GM18505 (cell line): ENCODE measurements at regions not wholly inside any gene's neighbourhood (a gene's known extent, or its start where the extent isn't known, plus 50 kb on each side); places are given as distances from the start of the nearest gene placed in this dataset.

Experiments used
- ATAC-seq: cut with Tn5 transposase; IDR thresholded peaks from one replicate; pipeline ENCODE4 v1.9.1; 2021; ENCODE audit not compliant: unreplicated experiment
- POLR2A ChIP-seq: IDR thresholded peaks from 4 replicates; pipeline ENCODE4 v1.6.1; 2011; ENCODE audit warnings: borderline replicate concordance; ENCODE audit not compliant: insufficient read depth, insufficient read length; ENCODE audit errors: extremely low read depth

DNA sequence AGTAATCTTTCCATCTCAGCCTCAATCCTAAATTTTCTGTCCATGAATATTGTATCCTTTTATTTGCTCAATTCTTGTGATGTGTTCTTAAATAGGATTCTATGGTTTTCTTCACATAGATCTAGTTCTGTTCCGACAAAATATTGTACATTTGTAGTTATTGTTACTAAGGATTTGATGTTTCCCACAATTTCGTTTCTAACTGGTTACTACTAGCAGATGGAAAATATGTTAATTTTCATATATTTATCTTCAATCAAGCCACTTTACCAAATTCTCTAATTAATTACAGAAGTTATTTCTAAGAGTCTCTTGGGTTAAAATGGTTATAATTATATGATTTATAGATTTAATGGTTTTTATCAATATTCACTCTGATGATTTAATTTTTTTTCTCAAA lies 60.3 kb downstream of the SEC61B start:
- TF ChIP-seq POLR2A: no peak
- no peak for ATAC-seq

DNA sequence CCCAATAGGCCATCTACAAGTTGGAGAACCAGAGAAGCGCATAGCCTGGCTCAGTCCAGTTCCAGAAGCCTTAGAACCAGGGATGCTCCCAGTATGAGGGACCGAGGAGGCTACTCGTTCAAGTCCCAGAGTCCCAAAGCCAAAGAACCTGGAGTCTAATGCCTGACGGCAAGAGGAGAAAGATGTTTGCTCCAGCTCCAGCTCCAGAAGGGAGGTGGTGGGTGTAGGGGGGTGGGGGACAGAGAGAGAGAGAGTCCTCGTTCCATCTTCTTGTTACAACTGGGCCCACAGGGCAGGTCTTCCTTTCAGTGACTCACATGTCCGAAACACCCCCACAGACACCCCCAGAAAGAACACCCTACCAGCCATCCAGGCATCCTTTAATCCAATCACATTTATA lies 63.9 kb downstream of the SEC61B start:
- no peak for ATAC-seq
- no peak for TF ChIP-seq POLR2A

DNA sequence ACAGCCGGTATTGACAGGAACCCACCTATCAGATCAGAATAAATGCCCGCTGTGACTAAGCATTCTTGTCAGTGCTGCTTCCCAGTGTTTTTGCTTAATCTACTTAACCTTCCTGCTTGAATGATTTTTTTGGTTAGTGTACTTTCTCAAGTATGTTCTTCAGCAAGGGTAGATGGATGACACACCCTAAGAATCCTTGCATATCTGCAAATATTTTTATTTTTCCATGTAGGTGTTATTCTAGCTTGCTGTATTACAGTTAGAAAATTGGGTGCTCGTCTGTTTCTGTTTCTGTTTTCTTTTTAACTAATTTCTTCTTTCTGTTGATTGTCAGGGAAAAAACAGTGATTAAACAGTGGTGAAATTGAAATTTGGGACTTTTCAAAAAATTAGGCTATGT lies 64.5 kb downstream of the SEC61B start:
- ATAC-seq: no peak
- TF ChIP-seq POLR2A: no peak

DNA sequence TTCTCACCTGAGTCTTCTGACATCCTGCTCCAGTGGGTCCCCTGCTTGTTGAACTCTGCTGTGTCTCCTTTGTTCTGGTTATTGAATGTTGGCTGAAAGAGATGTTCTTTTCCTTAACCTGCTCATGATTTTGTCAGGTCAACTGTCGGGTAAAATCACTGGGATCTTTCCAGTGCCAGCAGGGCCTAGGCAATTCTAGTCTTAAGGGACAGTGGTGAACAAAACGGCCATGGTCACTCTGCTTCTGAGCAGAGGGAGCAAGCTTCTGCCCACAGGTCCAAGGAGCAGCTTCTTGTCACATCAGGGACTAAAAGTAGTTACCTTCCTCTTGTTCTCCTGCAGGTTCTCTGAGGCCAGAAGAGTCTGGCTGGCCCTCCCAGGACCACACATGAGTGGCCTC lies 65.6 kb downstream of the SEC61B start:
- no peak for TF ChIP-seq POLR2A
- no peak for ATAC-seq

DNA sequence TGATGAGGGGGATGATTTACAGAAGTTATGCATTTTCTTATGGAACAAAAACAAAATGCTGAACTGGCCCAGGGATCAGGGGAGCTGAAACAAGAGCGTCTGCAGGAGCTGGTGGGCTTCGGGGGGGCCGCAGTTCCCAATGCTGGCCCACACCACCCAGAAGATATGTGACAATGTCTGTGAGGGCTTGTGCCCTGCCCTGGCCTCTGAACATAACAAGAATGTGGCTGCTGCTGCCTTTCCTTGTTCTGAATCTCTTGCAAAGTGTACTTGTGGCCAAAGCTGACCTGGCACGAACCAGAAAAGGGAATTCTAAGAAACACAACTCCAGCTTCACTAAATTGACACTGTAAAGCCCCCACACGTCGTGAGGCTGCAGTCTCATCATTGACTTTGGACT lies 66.7 kb downstream of the SEC61B start:
- ATAC-seq: no peak
- TF ChIP-seq POLR2A: no peak

DNA sequence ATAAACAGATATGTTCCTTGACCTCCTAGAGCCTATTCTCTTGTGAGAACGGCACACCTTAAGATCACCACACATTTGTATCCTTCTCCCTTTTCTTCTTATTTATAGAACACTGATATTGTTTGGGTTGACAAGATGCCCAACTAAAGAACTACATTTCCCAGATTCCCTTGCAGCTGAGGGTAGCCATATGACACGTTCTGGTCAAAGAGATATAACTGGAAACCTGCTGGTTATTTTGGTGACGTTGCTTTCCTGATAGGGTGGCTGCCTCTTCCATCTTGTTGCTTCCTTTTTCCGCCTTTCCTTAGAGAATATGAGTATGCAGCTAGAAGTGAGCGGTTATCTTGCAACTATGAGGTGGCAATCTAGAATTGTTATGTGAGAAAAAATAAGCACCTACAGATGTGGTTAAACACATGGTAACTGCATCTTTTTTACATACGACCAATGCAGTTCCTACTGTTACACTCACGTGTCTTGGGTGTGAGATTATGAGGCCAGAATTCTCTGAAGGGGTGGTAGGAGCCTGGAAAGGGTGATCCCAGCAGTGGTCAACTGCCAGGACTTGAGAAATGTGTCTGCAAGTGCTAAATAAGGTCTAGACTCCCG lies 72.9 kb downstream of the SEC61B start:
- no peak for TF ChIP-seq POLR2A
- no peak for ATAC-seq

DNA sequence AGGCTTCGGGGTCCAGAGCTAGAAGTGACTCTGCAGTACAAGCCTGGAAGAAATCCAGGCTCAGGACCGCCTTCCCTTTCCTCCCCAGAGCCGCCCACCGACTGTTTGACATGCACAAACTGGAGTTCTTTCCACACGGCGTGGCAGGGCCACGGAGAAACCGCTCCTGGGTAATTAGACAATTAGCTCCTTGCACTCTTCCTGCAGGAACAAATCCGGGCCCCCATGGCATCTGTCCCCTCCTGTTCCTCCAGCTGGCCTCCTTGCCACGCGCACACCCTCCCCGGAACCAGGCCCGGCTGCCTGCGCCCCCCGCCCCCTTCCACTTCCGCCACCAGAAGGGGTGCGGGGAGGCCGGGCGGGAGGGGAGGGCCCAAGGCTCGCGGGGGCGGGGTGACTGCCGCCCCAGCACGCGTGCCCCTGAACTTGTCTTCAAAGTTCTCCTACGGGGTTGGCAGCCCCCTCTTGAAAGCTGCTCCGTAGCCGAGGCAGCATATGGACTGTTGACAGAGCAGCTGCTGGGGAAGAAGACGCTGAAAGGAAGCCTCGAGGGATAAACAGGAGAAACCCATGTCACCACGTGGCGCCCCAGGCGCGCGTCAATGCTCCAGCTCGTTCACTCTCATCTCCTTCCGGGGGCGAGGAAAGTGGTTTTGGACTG lies 74.3 kb downstream of the SEC61B start:
- ATAC-seq: no peak
- TF ChIP-seq POLR2A: no peak

DNA sequence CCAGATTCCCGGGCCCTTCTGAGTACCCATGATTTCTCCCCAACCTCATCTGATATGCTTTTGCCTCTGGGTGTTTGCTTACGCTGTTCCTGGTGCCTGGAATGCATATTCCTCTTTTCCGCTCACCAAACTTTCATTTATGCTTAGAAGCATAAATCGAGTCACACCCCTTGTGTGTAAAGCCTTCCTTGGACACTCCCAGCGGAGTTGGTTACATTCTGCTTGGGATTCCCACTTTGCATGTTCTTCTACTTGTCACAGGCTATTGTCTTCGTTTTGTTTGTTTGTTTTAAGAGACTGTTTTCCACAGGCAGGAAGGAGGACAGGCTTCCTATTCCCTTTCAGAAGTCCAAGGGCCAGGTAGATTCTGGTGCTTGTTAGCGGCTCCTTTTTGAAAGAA lies 76.5 kb downstream of the SEC61B start:
- ATAC-seq: no peak
- no peak for TF ChIP-seq POLR2A

DNA sequence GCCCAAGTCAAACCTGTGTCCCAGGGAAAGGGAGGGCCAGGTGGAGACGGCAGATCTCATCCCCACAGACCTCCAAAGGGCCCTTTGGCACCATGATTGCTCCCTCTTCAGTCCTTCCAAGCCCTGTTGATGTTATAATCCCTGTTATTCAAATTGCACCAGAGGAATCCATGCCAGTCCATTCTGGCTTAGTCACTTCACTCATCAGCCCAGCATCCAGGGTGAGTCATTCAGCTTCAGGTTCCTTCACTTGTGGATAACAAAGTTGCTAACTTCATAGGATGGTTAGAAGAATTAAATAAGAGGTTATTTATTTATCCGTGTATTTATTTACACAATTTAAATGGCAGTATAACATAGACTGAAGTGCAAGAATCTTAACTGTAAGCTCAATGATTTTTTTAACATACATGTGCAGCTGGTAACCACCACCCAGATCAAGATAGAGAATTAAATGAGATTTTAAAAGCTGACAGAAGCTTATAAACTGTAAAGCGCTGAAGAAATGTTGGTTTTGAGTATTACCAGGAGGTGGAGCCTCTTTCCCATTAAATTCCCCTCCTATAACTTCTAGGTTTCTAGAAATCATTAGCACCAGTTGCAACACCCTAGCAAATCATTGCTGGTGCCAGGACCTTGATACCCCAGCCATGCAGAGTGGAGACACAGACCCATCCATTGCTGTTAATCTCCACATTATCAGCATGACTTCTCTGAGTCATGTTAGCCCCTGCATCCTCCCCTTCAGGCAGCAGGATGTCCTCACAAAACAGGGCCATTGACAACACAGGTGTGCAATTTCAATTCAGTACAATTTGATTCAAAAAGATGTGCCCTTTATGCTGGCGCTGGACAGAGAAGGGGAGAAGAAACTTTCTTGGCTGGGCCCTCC lies 77.4 kb downstream of the SEC61B start:
- TF ChIP-seq POLR2A: no peak
- ATAC-seq: no peak

DNA sequence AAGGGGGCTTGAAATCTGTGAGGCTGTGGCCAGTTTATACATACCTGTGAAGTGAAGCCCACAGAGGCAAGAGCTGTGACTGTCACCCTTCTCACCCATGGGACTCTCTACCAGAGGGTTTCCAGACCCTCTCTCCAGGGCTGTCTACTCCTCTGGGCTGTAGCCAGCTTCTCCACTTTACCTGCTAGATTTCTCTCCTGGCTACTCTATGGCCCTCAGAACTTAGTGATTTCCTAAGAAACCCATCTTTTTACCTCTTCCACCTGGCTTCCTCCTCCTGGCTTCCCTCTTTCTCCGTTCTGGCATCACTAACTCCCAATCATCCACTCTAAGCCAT lies 78.0 kb downstream of the SEC61B start:
- TF ChIP-seq POLR2A: no peak

DNA sequence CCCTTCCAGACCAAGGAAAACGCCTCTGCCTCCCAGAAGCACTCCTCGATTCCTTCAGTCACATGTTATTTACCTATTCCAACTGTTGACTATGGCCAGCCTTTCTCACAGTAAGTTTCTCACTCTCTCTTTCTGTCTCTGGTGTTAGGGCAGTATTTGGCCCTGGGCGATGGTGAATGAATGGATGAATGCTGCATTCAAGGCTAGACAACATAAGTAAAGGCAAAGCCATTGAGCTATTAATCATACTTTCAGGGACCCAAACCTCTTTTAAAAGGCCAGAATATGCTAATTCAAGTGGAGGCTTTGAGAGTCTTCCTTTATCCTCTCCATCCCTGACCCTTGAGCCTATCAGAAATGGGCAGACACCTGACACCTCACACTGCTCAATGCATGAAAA lies 78.5 kb downstream of the SEC61B start:
- TF ChIP-seq POLR2A: no peak
- no peak for ATAC-seq

More for the DNA sequence above, 78.0 kb downstream of the SEC61B start:
- ATAC-seq: no peak

DNA sequence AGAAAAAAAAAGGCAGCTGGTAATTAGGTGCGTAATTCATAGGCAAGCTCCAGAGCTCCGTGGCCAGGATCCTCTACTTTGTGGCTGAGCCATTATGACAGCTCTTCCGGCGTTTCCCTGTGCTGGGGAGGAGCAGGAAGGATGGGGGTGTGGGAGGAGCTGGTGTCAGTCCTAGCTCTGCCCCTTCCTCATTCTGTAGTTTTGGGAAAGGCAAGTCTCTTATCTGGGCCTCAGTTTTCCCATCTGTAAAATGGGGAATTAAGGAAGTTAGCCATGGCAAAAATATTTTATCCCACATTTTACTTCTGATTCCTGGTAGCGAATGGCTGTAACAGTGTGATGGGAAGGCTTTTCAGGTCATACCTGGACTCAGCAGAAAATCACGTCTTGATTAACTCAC lies 81.1 kb downstream of the SEC61B start:
- ATAC-seq: no peak
- TF ChIP-seq POLR2A: no peak

DNA sequence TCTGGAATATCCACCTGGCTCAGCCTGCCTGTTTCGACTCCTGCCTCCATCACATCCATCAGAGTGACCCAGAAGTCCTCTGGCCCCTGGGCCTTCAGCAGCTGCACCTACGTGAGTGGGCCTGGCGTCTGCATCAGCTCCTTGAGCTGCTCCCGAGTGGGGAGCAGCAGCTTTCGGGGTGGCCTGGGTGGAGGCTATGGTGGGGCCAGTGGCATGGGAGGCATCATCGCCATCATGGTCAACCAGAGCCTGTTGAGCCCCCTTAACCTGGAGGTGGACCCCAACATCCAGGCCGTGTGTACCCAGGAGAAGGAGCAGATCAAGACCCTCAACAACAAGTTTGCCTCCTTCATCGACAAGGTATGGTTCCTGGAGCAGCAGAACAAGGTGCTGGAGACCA lies 83.0 kb downstream of the SEC61B start:
- no peak for TF ChIP-seq POLR2A
- ATAC-seq: no peak
